NCI-H1048 (cell line): ENCODE measurements at regions not wholly inside any gene's neighbourhood (a gene's known extent, or its start where the extent isn't known, plus 50 kb on each side); places are given as distances from the start of the nearest gene placed in this dataset.

ENCODE experiments used
- DNase-seq: peaks from one replicate; lab custom pipeline; 2025; lab: John Stamatoyannopoulos, UW

GRCh38 chr2:57576983-57577382 is 469.6 kb upstream of the VRK2 start:
- no peak for DNase-seq

- no peak for DNase-seq
Measured at GRCh38 chr2:57597940-57598339, 448.7 kb upstream of the VRK2 start.

- DNase-seq = no peak
Measured at GRCh38 chr2:57598551-57598950, 448.1 kb upstream of the VRK2 start.

- no peak for DNase-seq
Measured at GRCh38 chr2:57602733-57603132, 443.9 kb upstream of the VRK2 start.

GRCh38 chr2:57614988-57615387 is 431.6 kb upstream of the VRK2 start:
- DNase-seq = no peak

DNA sequence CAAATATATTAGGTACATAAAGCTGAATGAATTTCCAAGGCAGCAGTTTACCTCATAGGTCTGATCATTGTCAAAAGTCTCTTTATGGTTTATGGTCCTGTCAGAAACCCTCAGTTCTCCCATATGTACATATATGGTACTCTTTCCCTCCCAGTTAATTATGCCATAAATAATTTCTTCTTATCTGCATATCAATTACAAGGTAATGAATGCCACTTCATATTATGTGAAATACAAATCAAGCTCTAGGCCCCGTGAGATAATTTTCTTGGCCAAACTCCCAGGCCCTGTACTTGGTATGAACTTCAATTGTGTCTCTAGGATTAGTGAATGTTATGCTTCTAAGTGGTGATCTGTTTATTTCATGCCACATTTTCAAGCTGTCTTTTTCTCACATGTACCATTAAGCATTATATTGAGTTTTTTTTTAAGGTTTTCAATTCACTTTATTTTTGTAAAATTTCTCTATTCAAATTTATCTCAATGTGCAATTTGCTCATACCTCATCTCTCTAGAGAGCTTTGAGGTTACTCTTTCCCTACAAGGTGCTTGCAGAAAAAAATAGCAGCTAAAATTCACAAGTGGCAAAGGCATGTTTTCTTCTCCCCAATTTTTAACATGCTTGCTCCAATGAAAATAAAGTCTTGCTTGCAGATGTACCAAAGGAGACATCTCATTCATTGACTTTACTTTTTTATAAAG is 430.6 kb upstream of the VRK2 start:
- no peak for DNase-seq

DNA sequence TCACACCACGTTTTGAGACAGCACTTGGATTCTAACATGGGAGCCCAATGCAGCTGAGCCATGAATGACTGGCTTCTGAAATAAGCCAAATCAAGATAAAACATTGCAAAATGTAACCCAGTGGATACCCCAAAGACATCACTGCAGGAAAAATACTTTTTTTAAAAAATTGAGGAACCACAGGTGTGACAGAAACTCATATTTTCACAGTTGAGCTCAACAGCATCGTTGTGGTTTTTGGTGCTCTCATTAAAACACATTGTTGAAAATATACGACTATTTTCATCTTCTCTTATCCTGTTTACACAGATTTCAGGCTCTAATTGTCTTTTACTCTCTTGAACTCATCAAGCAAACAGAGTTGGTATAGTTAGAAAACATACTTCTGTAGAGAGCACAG is 429.3 kb upstream of the VRK2 start:
- DNase-seq = no peak

DNA sequence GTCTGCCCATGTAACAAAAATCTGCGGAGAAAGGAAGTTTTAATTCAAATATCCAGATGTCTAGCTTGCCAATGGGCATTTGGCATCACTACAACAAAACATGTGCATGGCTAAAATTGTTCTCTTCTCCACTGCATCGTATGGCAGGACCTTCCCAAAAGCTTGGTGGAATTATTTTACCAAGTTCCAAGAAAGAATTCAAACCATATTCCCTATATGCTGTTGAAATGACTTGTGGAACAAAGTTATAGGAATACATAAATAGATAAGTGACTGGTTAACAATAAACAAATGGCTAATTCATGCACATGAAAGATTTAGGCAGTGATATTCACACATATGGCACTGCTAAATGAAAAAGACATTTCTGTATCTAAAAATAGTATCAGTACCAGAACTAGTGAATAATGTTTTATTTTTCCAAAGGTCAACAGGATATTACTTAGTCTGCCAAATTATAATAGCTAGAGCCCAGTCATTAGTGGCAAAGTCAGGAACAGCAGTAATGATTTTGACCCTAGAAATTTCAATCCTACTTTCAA is 425.4 kb upstream of the VRK2 start:
- DNase-seq = no peak

DNA sequence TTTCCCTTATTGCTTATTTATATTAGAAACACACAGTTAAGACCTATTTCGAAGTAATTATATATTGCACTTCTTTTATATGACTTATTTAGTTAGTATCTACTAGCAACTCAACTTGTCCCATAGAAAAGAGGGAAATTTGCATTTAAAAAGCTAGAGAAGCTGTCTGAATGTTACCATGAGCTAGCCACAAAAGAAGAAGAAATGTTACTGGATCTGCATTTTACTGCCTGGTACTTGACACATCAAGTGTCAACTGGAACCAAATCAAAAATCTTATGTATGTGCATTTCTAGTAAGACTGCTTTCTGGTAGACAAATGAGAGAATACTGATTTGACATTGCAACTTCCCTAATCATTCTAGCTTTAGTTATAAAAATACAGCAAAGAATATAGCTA is 424.6 kb upstream of the VRK2 start:
- no peak for DNase-seq

DNA sequence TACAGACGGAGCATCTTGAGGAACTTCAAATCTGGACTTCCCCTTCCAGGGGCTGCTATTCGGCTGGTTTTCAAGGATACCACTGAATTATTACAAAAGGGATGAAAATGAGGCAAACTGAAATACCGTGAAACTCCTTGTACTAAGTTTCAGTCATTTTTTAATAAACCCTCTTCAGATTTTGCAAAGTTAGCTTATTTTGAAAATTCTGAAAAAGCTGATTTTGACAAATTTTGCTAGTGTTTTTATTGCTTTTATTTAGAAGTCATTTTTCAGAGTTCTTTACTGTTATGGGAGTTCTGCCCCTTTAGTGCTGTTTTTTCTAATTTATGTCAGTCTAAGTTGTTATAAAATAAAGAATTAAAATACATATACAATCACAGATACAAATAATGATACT is 390.4 kb upstream of the VRK2 start:
- no peak for DNase-seq

DNA sequence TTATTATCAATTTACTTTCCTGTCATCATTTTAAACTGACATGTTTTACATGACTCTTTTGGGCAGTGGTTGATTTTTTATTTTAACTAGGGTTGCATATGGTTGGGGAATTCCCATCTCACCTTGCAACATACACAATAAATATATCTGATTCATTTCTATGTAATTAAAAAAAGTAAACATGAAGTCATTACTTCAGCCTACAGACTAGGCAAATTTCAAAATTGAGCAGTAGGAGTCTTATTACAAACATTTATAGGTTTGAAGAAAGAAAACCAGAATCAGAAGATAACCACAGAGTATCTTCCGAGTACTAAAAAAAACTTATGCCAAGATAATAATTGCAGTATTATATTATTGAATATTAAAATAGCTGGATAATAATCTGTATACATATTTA is 377.0 kb upstream of the VRK2 start:
- DNase-seq = no peak

- DNase-seq = no peak
Measured at GRCh38 chr2:57674025-57674424, 372.6 kb upstream of the VRK2 start.

DNA sequence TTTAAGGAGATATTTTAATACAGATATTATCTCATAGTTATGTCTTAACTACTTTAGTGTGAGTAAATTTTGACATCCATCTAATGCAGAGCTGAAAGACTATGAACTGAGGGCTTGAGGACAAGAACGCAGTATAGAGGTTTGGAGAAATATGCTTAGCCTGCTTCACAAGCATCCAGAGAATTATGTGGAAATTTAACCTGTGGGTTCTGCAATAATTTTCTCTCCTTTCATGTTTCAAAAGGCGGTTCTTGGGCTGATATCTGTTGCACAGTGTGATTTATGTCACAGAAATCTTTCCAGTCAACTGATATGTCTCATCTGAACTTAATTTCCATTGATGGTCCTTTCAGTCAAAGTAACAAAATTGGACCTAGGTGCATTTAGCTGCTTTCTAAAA is 371.9 kb upstream of the VRK2 start:
- DNase-seq = no peak

- DNase-seq = no peak
Measured at GRCh38 chr2:57677296-57677695, 369.3 kb upstream of the VRK2 start.

GRCh38 chr2:57681650-57682049 is 365.0 kb upstream of the VRK2 start:
- no peak for DNase-seq

- DNase-seq = no peak
Measured at GRCh38 chr2:57685032-57685431, 361.6 kb upstream of the VRK2 start.

GRCh38 chr2:57692395-57692794 is 354.2 kb upstream of the VRK2 start:
- no peak for DNase-seq

GRCh38 chr2:57693177-57693576 is 353.4 kb upstream of the VRK2 start:
- no peak for DNase-seq

GRCh38 chr2:57693965-57694364 is 352.6 kb upstream of the VRK2 start:
- DNase-seq = no peak

DNA sequence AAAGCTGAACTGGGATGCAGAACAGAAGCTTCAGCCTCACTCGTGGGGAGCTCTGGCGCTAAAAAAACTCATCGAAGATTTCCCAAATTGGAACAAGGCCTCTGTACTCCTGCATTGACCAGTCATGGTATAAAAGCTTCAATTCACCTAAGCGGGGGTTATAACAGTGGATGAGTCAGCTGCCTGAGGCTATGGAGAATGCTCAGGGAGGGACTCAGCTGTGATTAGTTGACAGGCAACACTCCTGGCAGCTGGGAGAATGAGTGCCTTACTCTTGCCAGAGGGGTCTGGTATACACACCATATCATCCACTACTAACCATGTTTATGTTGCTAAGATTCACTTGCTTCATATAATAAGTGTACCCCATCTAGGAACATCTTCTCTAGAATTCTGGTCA is 350.6 kb upstream of the VRK2 start:
- DNase-seq = no peak

DNA sequence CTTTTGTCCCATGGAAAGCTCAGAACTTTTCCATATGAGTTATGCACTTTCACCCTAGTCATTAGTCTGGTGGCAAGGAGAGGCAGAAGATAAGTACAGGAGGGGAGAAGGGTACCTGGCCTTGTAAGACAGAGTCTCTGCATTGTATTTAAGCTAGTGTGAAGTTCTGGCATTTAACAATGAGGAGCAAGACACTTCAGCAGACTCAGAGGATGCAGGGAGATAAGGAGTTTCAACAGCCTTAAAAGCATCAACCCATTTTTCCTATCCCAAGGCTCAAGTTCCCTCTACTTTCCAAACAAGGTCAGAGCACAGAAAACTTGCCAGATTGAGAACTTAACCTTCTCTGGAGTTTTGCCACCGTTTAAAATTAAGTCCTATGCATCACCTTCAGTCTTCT is 348.2 kb upstream of the VRK2 start:
- no peak for DNase-seq

DNA sequence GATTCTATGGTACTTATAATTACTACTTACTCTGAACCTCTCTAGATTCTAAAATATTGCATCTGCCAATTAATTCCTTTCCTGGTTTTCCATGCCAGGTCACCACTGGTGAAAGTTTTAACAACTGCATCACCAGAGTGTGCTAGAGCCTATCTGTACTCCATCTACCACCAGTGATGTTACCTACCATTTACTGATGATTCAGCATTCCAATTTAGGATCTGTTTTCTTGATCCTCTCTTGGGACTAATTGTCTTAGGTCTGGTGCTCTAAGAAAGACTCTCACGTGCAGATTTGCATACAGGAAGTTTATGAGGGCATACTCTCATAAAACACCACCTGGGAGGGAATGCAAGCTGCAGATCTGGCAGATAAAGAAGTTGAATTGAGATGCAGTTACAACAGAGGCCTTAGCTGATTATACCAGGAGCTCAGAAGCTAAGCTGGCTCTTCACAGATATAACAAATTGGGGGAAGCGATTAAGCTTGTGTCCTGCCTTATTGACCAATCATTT is 347.6 kb upstream of the VRK2 start:
- DNase-seq = no peak

DNA sequence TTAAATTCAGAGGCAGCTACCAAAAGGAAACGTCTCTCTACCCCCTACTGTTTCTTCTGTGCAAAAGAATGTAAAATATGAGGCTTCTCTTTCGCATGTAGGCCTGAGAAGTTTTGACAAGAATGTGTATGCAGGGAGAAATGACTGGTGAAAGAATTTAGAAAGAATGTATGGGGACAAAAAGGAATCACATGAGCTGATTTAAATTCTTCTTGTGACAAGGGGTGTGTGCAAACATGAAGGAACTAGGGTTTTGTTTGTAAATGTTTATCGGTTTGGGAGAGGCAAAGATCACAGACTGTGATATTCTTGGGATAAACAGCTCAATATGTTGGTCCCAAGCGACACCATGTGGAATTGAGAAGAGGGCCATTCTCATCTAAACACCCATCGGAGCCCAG is 345.2 kb upstream of the VRK2 start:
- no peak for DNase-seq

- no peak for DNase-seq
Measured at GRCh38 chr2:57703407-57703806, 343.2 kb upstream of the VRK2 start.
